ENCODE measurements at regions not wholly inside any gene's neighbourhood (a gene's known extent, or its start where the extent isn't known, plus 50 kb on each side); places are given as distances from the start of the nearest gene placed in this dataset.

DNA sequence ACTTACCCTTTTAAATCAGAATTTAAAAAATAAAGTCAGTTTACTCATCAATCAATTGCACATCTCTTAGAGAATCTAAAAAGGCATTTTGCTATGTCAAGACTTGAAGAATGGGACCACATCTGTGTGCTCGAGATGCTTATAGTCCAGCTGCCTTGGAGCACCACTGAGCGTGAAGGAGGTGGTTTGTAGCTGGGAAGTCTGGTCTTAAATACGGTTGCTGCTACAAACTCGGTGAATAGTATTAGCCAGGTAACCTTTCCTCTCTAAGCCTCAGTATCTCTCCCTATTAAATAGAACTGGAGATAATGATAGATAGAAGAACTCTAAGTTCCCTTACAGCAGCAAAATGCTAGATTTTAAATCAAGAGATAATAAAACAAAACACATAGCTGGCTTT, 289.7 kb downstream of the TRIB2 start:
- TF ChIP-seq, protein P1, sequence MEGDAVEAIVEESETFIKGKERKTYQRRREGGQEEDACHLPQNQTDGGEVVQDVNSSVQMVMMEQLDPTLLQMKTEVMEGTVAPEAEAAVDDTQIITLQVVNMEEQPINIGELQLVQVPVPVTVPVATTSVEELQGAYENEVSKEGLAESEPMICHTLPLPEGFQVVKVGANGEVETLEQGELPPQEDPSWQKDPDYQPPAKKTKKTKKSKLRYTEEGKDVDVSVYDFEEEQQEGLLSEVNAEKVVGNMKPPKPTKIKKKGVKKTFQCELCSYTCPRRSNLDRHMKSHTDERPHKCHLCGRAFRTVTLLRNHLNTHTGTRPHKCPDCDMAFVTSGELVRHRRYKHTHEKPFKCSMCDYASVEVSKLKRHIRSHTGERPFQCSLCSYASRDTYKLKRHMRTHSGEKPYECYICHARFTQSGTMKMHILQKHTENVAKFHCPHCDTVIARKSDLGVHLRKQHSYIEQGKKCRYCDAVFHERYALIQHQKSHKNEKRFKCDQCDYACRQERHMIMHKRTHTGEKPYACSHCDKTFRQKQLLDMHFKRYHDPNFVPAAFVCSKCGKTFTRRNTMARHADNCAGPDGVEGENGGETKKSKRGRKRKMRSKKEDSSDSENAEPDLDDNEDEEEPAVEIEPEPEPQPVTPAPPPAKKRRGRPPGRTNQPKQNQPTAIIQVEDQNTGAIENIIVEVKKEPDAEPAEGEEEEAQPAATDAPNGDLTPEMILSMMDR (IDR thresholded peaks at IDR 0.05): no peak
- TF ChIP-seq POLR2A (IDR thresholded peaks at IDR 0.05): no peak
- TF ChIP-seq EP300 (IDR thresholded peaks at IDR 0.05; ENCODE audit: low read depth): no peak
- TF ChIP-seq POLR2AphosphoS5 (IDR thresholded peaks at IDR 0.05): no peak
